ENCODE measurements at regions not wholly inside any gene's neighbourhood (a gene's known extent, or its start where the extent isn't known, plus 50 kb on each side); places are given as distances from the start of the nearest gene placed in this dataset.

GRCh38 chrX:9149501-9150245 is 115.7 kb upstream of the FAM9B start:
- 0 out of 2 replicates have a peak overlapping the region, but pooled peaks have one; percentile 43 for H3K4me2 ChIP-seq
- no peak overlapping the region for H2AFZ ChIP-seq
- Mint-ChIP-seq H3K36me3 (ENCODE audit: low read depth) (peaks cover 26% of the 10 kb centered on the region; the same call in 2 of the 3 replicates), H3K4me3 (no peak overlapping the region; the same call in 2 of the 3 replicates), H3K27me3 (ENCODE audit: insufficient read depth, low read depth, poor library complexity) (no peaks in the 10 kb centered on the region), H3K27ac (peak overlapping the region; percentile 89), H3K4me1 (peaks cover 46% of the 10 kb centered on the region), H3K9me3 (peaks cover 20% of the 10 kb centered on the region)
- H4K20me1 ChIP-seq (replicated peaks; ENCODE audit: insufficient read depth) = no peaks in the 10 kb centered on the region
- ATAC-seq (no peak), DNase-seq (ENCODE audit: low spot score) (no peak)
- H3K9me2 ChIP-seq (ENCODE audit: insufficient read depth) = no peaks in the 10 kb centered on the region
- TF ChIP-seq ZNF331 (CRISPR knock-in tag; IDR thresholded peaks at IDR 0.05; ENCODE audit: low read depth) (no peak), POLR2AphosphoS5 (IDR thresholded peaks at IDR 0.05; ENCODE audit: low read depth) (no peak), EZH2phosphoT487 (IDR thresholded peaks at IDR 0.05; ENCODE audit: unreplicated experiment) (no peak), EZH2 (IDR thresholded peaks at IDR 0.05; ENCODE audit: low read depth, unreplicated experiment) (no peak), ZNF462 (CRISPR knock-in tag; IDR thresholded peaks at IDR 0.05) (no peak), NANOG (IDR thresholded peaks at IDR 0.05; ENCODE audit: borderline replicate concordance) (no peak), CREB1 (CRISPR knock-in tag; IDR thresholded peaks at IDR 0.05; ENCODE audit: low read depth) (no peak), CTCF (conservative IDR thresholded peaks at IDR 0.05; ENCODE audit: low read depth in 2 of 2) (no peak), STAT1 (IDR thresholded peaks at IDR 0.05; ENCODE audit: unreplicated experiment) (no peak), JUNB (IDR thresholded peaks at IDR 0.05; ENCODE audit: unreplicated experiment) (no peak), ZNF114 (CRISPR knock-in tag; IDR thresholded peaks at IDR 0.05) (no peak)
- TF ChIP-seq, protein P1, sequence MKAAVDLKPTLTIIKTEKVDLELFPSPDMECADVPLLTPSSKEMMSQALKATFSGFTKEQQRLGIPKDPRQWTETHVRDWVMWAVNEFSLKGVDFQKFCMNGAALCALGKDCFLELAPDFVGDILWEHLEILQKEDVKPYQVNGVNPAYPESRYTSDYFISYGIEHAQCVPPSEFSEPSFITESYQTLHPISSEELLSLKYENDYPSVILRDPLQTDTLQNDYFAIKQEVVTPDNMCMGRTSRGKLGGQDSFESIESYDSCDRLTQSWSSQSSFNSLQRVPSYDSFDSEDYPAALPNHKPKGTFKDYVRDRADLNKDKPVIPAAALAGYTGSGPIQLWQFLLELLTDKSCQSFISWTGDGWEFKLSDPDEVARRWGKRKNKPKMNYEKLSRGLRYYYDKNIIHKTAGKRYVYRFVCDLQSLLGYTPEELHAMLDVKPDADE (IDR thresholded peaks at IDR 0.05) = no peak
- TF ChIP-seq, protein P2, sequence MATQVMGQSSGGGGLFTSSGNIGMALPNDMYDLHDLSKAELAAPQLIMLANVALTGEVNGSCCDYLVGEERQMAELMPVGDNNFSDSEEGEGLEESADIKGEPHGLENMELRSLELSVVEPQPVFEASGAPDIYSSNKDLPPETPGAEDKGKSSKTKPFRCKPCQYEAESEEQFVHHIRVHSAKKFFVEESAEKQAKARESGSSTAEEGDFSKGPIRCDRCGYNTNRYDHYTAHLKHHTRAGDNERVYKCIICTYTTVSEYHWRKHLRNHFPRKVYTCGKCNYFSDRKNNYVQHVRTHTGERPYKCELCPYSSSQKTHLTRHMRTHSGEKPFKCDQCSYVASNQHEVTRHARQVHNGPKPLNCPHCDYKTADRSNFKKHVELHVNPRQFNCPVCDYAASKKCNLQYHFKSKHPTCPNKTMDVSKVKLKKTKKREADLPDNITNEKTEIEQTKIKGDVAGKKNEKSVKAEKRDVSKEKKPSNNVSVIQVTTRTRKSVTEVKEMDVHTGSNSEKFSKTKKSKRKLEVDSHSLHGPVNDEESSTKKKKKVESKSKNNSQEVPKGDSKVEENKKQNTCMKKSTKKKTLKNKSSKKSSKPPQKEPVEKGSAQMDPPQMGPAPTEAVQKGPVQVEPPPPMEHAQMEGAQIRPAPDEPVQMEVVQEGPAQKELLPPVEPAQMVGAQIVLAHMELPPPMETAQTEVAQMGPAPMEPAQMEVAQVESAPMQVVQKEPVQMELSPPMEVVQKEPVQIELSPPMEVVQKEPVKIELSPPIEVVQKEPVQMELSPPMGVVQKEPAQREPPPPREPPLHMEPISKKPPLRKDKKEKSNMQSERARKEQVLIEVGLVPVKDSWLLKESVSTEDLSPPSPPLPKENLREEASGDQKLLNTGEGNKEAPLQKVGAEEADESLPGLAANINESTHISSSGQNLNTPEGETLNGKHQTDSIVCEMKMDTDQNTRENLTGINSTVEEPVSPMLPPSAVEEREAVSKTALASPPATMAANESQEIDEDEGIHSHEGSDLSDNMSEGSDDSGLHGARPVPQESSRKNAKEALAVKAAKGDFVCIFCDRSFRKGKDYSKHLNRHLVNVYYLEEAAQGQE (IDR thresholded peaks at IDR 0.05; ENCODE audit: unreplicated experiment) = no peak
- H3K79me2 ChIP-seq (replicated peaks; ENCODE audit: insufficient read depth) = no peaks in the 10 kb centered on the region
- no peak overlapping the region for H3K4me3 ChIP-seq
- H3F3A ChIP-seq (replicated peaks; ENCODE audit: low read depth) = no peaks in the 10 kb centered on the region
- no peaks in the 10 kb centered on the region for H3K36me3 ChIP-seq (ENCODE audit: insufficient read depth)
- H3K27me3 ChIP-seq (ENCODE audit: insufficient read depth) = no peaks in the 10 kb centered on the region
- peaks cover 34% of the 10 kb centered on the region for H3K4me1 ChIP-seq (ENCODE audit: insufficient read depth)
- peak overlapping the region; percentile 96; the same call in 1 of the 2 replicates for H3K27ac ChIP-seq (ENCODE audit: low read depth)

Data from GM23338 (cell line).